ENCODE measurements at regions not wholly inside any gene's neighbourhood (a gene's known extent, or its start where the extent isn't known, plus 50 kb on each side); places are given as distances from the start of the nearest gene placed in this dataset.

DNA sequence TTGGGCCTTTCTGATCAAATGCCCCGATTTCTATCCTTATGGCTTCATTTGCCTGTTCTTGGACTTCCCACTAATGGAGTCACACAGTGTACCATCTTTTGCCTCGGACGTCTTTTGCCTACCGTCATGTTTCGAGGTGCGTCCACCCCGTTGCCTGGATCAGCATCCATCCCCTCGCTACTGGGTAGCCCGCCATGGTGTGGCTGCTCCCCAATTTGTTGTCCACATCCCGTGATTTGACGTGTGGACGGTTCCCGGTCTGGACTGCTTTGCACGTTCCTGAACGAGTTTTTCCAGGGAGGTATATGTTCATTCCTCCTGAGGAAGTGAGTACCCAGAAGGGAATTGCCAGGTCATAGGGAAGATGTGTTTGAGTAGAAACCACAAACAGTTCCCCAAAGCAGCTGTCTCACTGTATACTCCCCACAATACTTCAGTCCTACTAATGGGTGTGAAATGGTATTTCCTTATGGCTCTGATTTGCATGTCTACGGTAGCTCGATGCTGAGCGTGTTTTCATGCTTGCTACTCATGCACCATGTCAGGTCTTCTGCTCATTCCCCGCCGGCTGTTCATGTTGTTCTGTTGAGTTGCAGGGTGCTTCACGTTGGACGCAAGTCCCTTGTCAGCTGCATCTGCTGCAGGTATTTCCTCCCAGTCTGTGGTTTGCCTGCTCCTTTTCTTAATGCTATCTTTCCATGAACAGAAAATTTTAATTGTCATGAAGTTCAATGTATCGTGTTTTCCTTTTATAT, 86.8 kb upstream of the AFDN start:
- no peak for TF ChIP-seq CTCF (IDR thresholded peaks at IDR 0.05; ENCODE audit: low read length)
- TF ChIP-seq EZH2 (IDR thresholded peaks at IDR 0.05; ENCODE audit: borderline replicate concordance, low read length), result no peak

Measured in OCI-LY1 (cell line).